ENCODE measurements at regions not wholly inside any gene's neighbourhood (a gene's known extent, or its start where the extent isn't known, plus 50 kb on each side); places are given as distances from the start of the nearest gene placed in this dataset.
"Not testable (repeated sequence)": the region's sequence is repeated elsewhere in the genome, so short reads cannot be mapped to it uniquely, and the experiment has no call there.

DNA sequence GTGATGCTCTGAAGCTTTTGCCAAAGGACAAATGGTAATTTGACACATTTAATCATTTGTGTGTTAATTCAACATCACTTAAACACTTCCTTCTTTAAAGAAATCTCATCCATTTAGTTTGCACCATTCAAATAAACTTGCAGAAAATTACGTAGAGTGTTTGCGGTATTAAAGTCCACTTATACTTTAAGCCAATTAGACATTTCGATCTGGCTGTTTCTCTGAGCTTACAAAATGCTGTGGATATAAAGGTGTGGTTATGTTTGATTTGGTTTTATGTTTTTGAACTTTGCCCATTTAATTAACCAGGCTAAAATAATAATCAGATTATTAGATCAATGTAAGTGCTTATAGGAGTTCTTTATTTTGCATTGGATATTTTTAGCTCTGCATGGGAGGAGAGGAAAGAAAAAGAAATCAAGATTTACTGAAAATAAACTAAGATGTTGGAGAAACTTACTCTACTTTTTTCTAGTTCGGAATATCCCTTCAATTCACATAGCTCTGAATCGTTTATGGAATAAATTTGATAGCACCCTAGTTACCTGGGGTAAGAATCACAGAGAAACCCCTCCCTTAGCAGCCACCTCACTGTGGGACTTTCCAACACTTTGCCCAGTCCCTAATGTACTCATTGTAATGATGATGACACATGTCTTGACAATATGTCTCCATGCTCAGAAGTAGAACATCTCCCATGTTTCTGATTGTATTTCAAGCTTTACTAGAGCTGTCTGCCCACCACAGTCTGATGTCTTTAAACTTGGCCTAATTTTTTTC is 268.0 kb downstream of the BTG1 start:
- no peak overlapping the region for H3K27ac ChIP-seq
- WGBS (ENCODE audit: low lambda C conversion rate, missing lambda C conversion rate): 88% methylated on average over 5 of the region's 5 CpGs

GRCh38 chr12:91877022-91877421 is 268.6 kb downstream of the BTG1 start:
- H3K27ac ChIP-seq: no peak overlapping the region
- no peak overlapping the region for H3K4me2 ChIP-seq
- no peak overlapping the region for H2AFZ ChIP-seq
- TF ChIP-seq EZH2 (IDR thresholded peaks at IDR 0.05; ENCODE audit: borderline replicate concordance): no peak
- no peak for TF ChIP-seq CTCF (IDR thresholded peaks at IDR 0.05; ENCODE audit: poor library complexity)
- TF ChIP-seq EZH2phosphoT487 (IDR thresholded peaks at IDR 0.05; ENCODE audit: low read depth, severe bottlenecking, unreplicated experiment): no peak
- WGBS (ENCODE audit: low lambda C conversion rate, missing lambda C conversion rate): 55% methylated on average over 3 of the region's 3 CpGs
- H4K20me1 ChIP-seq (ENCODE audit: insufficient read depth, poor library complexity, severe bottlenecking): no peaks in the 10 kb centered on the region
- no peaks in the 10 kb centered on the region for H3K27me3 ChIP-seq
- H3K36me3 ChIP-seq (replicated peaks; ENCODE audit: insufficient read depth, low read depth): no peaks in the 10 kb centered on the region
- H3K79me2 ChIP-seq: no peaks in the 10 kb centered on the region
- no peaks in the 10 kb centered on the region for H3K9me3 ChIP-seq (ENCODE audit: low read depth)
- no peaks in the 10 kb centered on the region for H3K4me1 ChIP-seq (ENCODE audit: insufficient read depth)
- no peak overlapping the region for H3K4me3 ChIP-seq
- H3K9me2 ChIP-seq (replicated peaks; ENCODE audit: insufficient read depth): no peaks in the 10 kb centered on the region
- DNase-seq (ENCODE audit: low spot score): no peak

More for the DNA sequence above, 268.0 kb downstream of the BTG1 start:
- no peaks in the 10 kb centered on the region for H3K79me2 ChIP-seq
- H2AFZ ChIP-seq: no peak overlapping the region
- no peaks in the 10 kb centered on the region for H3K36me3 ChIP-seq (replicated peaks; ENCODE audit: insufficient read depth, low read depth)
- H3K4me2 ChIP-seq: no peak overlapping the region
- TF ChIP-seq EZH2phosphoT487 (IDR thresholded peaks at IDR 0.05; ENCODE audit: low read depth, severe bottlenecking, unreplicated experiment) (no peak), EZH2 (IDR thresholded peaks at IDR 0.05; ENCODE audit: borderline replicate concordance) (no peak), CTCF (IDR thresholded peaks at IDR 0.05; ENCODE audit: poor library complexity) (no peak)
- no peaks in the 10 kb centered on the region for H3K27me3 ChIP-seq
- DNase-seq (ENCODE audit: low spot score): no peak
- H3K4me3 ChIP-seq: no peak overlapping the region
- no peaks in the 10 kb centered on the region for H3K9me2 ChIP-seq (replicated peaks; ENCODE audit: insufficient read depth)
- H4K20me1 ChIP-seq (ENCODE audit: insufficient read depth, poor library complexity, severe bottlenecking): no peaks in the 10 kb centered on the region
- H3K9me3 ChIP-seq (ENCODE audit: low read depth): no peaks in the 10 kb centered on the region
- no peaks in the 10 kb centered on the region for H3K4me1 ChIP-seq (ENCODE audit: insufficient read depth)

- H3K4me1 ChIP-seq (ENCODE audit: insufficient read depth); H3K9me3 ChIP-seq (ENCODE audit: low read depth); H3K36me3 ChIP-seq (replicated peaks; ENCODE audit: insufficient read depth, low read depth); H3K9me2 ChIP-seq (replicated peaks; ENCODE audit: insufficient read depth); H4K20me1 ChIP-seq (ENCODE audit: insufficient read depth, poor library complexity, severe bottlenecking); H3K27ac ChIP-seq; H3K4me2 ChIP-seq; H2AFZ ChIP-seq; H3K79me2 ChIP-seq; DNase-seq (ENCODE audit: low spot score); H3K4me3 ChIP-seq; H3K27me3 ChIP-seq: not testable (repeated sequence)
- 84% methylated on average over 3 of the region's 3 CpGs for WGBS (ENCODE audit: low lambda C conversion rate, missing lambda C conversion rate)
These were observed 270.0 kb downstream of the BTG1 start for GRCh38 chr12:91875671-91876070.

- no peak for TF ChIP-seq EZH2 (IDR thresholded peaks at IDR 0.05; ENCODE audit: borderline replicate concordance)
- TF ChIP-seq EZH2phosphoT487 (IDR thresholded peaks at IDR 0.05; ENCODE audit: low read depth, severe bottlenecking, unreplicated experiment): no peak
- TF ChIP-seq CTCF (IDR thresholded peaks at IDR 0.05; ENCODE audit: poor library complexity): no peak
- Histone ChIP-seq H3K4me1 (ENCODE audit: insufficient read depth) (no peaks in the 10 kb centered on the region), H3K9me2 (replicated peaks; ENCODE audit: insufficient read depth) (no peaks in the 10 kb centered on the region), H3K27me3 (no peaks in the 10 kb centered on the region), H3K9me3 (ENCODE audit: low read depth) (no peaks in the 10 kb centered on the region), H3K36me3 (replicated peaks; ENCODE audit: insufficient read depth, low read depth) (no peaks in the 10 kb centered on the region), H3K27ac (no peak overlapping the region), H3K4me2 (no peak overlapping the region), H2AFZ (no peak overlapping the region), H4K20me1 (ENCODE audit: insufficient read depth, poor library complexity, severe bottlenecking) (no peaks in the 10 kb centered on the region), H3K4me3 (no peak overlapping the region), H3K79me2 (no peaks in the 10 kb centered on the region)
- 96% methylated on average over 2 of the region's 2 CpGs for WGBS (ENCODE audit: low lambda C conversion rate, missing lambda C conversion rate)
- no peak for DNase-seq (ENCODE audit: low spot score)
These were observed 271.4 kb downstream of the BTG1 start for GRCh38 chr12:91874086-91874865.

Data from hepatocyte (in vitro differentiated cells).